PC-3 (cell line): ENCODE measurements at regions not wholly inside any gene's neighbourhood (a gene's known extent, or its start where the extent isn't known, plus 50 kb on each side); places are given as distances from the start of the nearest gene placed in this dataset.

Source experiments
- ATAC-seq: fragments of 200-7000 bp; cut with Tn5 transposase; 2 replicates; pipeline ENCODE4 v1.9.1; 2020; ENCODE audit warnings: mild to moderate bottlenecking, moderate library complexity
- BruUV-seq: library from RNA; stranded (reverse); fragments of 400-500 nt; replicated peaks from 2 replicates; lab custom pipeline; 2021; lab: Mats Ljungman, UMichigan
- CTCF ChIA-PET: fragments of 300-600 bp; sonication (Branson Sonifier 250); formaldehyde crosslinking; loops from one replicate; lab custom pipeline; 2022; ENCODE audit warnings: antibody characterized with exemption; lab: Charles Lee
- POLR2A ChIA-PET: fragments of 300-600 bp; sonication (Branson Sonifier 250); formaldehyde crosslinking; loops from one replicate; lab custom pipeline; 2022; ENCODE audit warnings: antibody characterized with exemption; ENCODE audit not compliant: unreplicated experiment; lab: Charles Lee
- DNase-seq: peaks from one replicate; pipeline ENCODE4 v3.0.0-alpha.2; 2015
- H2AFZ ChIP-seq: fragments of 300-600 bp; sonication (generic); 2 replicates; pipeline ENCODE4 v1.6.0; 2016; ENCODE audit warnings: antibody characterized with exemption, low read length
- H3F3A ChIP-seq: fragments of 300-600 bp; sonication (generic); one replicate; pipeline ENCODE4 v1.6.0; 2017; ENCODE audit warnings: antibody characterized with exemption, low read length, control low read depth, mild to moderate bottlenecking; ENCODE audit not compliant: unreplicated experiment
- H3K27ac ChIP-seq: fragments of 300-600 bp; sonication (generic); 2 replicates; pipeline ENCODE4 v1.5.1; 2016; ENCODE audit warnings: mild to moderate bottlenecking, low read length
- H3K27me3 ChIP-seq: fragments of 300-600 bp; sonication (generic); 2 replicates; pipeline ENCODE4 v1.6.1; 2016; ENCODE audit warnings: low read length, mixed read lengths
- H3K36me3 ChIP-seq: fragments of 300-600 bp; sonication (generic); 2 replicates; pipeline ENCODE4 v1.6.1; 2016; ENCODE audit warnings: low read depth, mixed run types, low read length, mixed read lengths
- H3K4me1 ChIP-seq: fragments of 300-600 bp; sonication (generic); 2 replicates; pipeline ENCODE4 v1.5.1; 2016; ENCODE audit warnings: low read length; ENCODE audit not compliant: insufficient read depth
- H3K4me2 ChIP-seq: fragments of 300-600 bp; sonication (generic); 2 replicates; pipeline ENCODE4 v1.6.0; 2016; ENCODE audit warnings: low read length
- H3K4me3 ChIP-seq: fragments of 300-600 bp; sonication (generic); 2 replicates; pipeline ENCODE4 v1.5.1; 2016; ENCODE audit warnings: mild to moderate bottlenecking, low read length, mixed read lengths
- H3K79me2 ChIP-seq: fragments of 300-600 bp; sonication (generic); 2 replicates; pipeline ENCODE4 v1.6.1; 2017; ENCODE audit warnings: low read length, mixed read lengths
- H3K9ac ChIP-seq: fragments of 300-600 bp; sonication (generic); 2 replicates; pipeline ENCODE4 v1.6.0; 2016; ENCODE audit warnings: mild to moderate bottlenecking, low read length
- H3K9me2 ChIP-seq: fragments of 300-600 bp; sonication (generic); replicated peaks from 2 replicates; pipeline ENCODE4 v1.6.1; 2016; ENCODE audit warnings: mixed run types, low read length, mixed read lengths
- H3K9me3 ChIP-seq: fragments of 300-600 bp; sonication (generic); 2 replicates; pipeline ENCODE4 v1.6.1; 2016; ENCODE audit warnings: low read length, mixed read lengths
- H4K20me1 ChIP-seq: fragments of 300-600 bp; sonication (generic); 2 replicates; pipeline ENCODE4 v1.6.1; 2016; ENCODE audit warnings: low read length, mixed read lengths
- CTCF ChIP-seq: fragments of 300-600 bp; sonication (generic); conservative IDR thresholded peaks from 2 replicates; pipeline ENCODE4 v1.5.1; 2017; ENCODE audit warnings: antibody characterized with exemption, low read depth, mild to moderate bottlenecking, low read length
- EZH2 ChIP-seq: fragments of 300-600 bp; sonication (generic); IDR thresholded peaks from one replicate; pipeline ENCODE4 v1.6.1; 2017; ENCODE audit warnings: antibody characterized with exemption, mild to moderate bottlenecking, low read length; ENCODE audit not compliant: unreplicated experiment
- EZH2phosphoT487 ChIP-seq: fragments of 300-600 bp; sonication (generic); IDR thresholded peaks from 2 replicates; pipeline ENCODE4 v1.6.1; 2018; ENCODE audit warnings: mild to moderate bottlenecking, antibody characterized with exemption, low read length, borderline replicate concordance
- intact Hi-C: fragments of 100-400 bp; cut with micrococcal nuclease; formaldehyde crosslinking; loops from 2 replicates; pipeline ENCODE4 v1.9.0; 2023

- intact Hi-C loops, result no loop called here
- Histone ChIP-seq H3K27ac (no peak overlapping the region), H3K27me3 (no peaks in the 10 kb centered on the region), H3K4me3 (no peak overlapping the region), H3K4me2 (no peak overlapping the region), H3K4me1 (no peaks in the 10 kb centered on the region), H4K20me1 (no peaks in the 10 kb centered on the region), H3K79me2 (no peaks in the 10 kb centered on the region), H3K9me3 (no peaks in the 10 kb centered on the region), H3K36me3 (no peaks in the 10 kb centered on the region), H2AFZ (no peak overlapping the region), H3F3A (no peaks in the 10 kb centered on the region), H3K9ac (no peak overlapping the region), H3K9me2 (no peaks in the 10 kb centered on the region)
- no peak for ATAC-seq
- POLR2A ChIA-PET, result no interaction called here
- no peak for TF ChIP-seq EZH2
- no peak for TF ChIP-seq CTCF
- TF ChIP-seq EZH2phosphoT487, result no peak
- CTCF ChIA-PET, result no interaction called here
- DNase-seq, result no peak
- BruUV-seq, result no TSS peak
Measured at GRCh38 chr12:59937148-59937547, 341.3 kb downstream of the SLC16A7 start.

- no peak overlapping the region for H3K27ac ChIP-seq
- H3K9ac ChIP-seq, result no peak overlapping the region
- no peaks in the 10 kb centered on the region for H3K27me3 ChIP-seq
- no peaks in the 10 kb centered on the region for H3K36me3 ChIP-seq
- no peaks in the 10 kb centered on the region for H3K79me2 ChIP-seq
- POLR2A ChIA-PET, result no interaction called here
- TF ChIP-seq EZH2phosphoT487 (no peak), CTCF (no peak), EZH2 (no peak)
- H3K4me1 ChIP-seq, result no peaks in the 10 kb centered on the region
- ATAC-seq, result no peak
- no peaks in the 10 kb centered on the region for H4K20me1 ChIP-seq
- no peak overlapping the region for H2AFZ ChIP-seq
- no peaks in the 10 kb centered on the region for H3F3A ChIP-seq
- no peaks in the 10 kb centered on the region for H3K9me3 ChIP-seq
- no peaks in the 10 kb centered on the region for H3K9me2 ChIP-seq
- no peak overlapping the region for H3K4me3 ChIP-seq
- CTCF ChIA-PET, result no interaction called here
- no TSS peak for BruUV-seq
- H3K4me2 ChIP-seq, result no peak overlapping the region
- no peak for DNase-seq
- intact Hi-C loops, result no loop called here
Measured at GRCh38 chr12:59938190-59938962, 342.5 kb downstream of the SLC16A7 start.

DNA sequence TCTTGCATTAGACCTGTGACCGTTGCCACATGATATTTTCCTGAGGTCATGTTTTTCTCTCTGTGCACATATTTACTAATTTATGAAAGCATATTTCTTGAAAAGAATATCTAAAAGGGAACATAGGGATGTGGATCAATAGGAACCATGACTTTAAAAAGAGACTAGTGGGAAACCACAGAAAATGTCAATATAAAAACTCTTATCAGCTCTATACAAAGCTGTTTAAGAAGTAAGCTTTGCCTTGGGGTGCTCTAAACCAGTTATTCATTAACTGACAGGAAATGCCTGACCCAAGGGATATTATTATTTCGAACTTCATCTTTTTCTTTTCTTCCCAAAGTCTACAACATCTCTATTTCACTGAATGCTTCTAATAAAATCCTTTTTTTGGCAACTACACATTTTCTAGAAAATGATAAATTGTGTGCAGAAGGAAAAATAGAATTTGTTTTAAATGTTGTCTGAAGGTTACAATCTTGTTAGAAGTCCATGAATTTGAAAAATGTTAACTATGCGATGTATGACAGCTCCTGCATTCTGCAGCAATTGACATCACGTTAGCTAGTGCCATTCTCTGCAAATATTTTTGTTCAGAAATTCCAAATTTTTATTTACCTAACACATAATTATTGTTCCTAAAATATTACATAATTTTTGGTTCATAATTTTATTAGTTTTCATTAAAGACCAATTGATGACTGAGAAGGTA is 345.0 kb downstream of the SLC16A7 start:
- no peak overlapping the region for H2AFZ ChIP-seq
- ATAC-seq (no peak), DNase-seq (no peak)
- no TSS peak for BruUV-seq
- intact Hi-C loops, result no loop called here
- no peaks in the 10 kb centered on the region for H3K79me2 ChIP-seq
- no peak overlapping the region for H3K4me3 ChIP-seq
- no peaks in the 10 kb centered on the region for H3K36me3 ChIP-seq
- H3K4me1 ChIP-seq, result no peaks in the 10 kb centered on the region
- ChIA-PET POLR2A (interaction anchor here (0.5 kb wide), 1 partner anchor 776 kb away, joined by 5 read pairs; no protein-coding TSS in a partner anchor), CTCF (no interaction called here)
- no peak overlapping the region for H3K4me2 ChIP-seq
- no peak overlapping the region for H3K27ac ChIP-seq
- TF ChIP-seq EZH2 (no peak), EZH2phosphoT487 (no peak), CTCF (no peak)
- no peak overlapping the region for H3K9ac ChIP-seq
- no peaks in the 10 kb centered on the region for H3F3A ChIP-seq
- no peaks in the 10 kb centered on the region for H3K9me2 ChIP-seq
- no peaks in the 10 kb centered on the region for H3K27me3 ChIP-seq
- H4K20me1 ChIP-seq, result no peaks in the 10 kb centered on the region
- no peaks in the 10 kb centered on the region for H3K9me3 ChIP-seq
